Colonic mucosa (tissue), 4 donors: ENCODE measurements at regions not wholly inside any gene's neighbourhood (a gene's known extent, or its start where the extent isn't known, plus 50 kb on each side); places are given as distances from the start of the nearest gene placed in this dataset.

Experiments
- DNase-seq: peaks from one replicate; pipeline ENCODE4 v3.0.0-alpha.2; 2020
- H3K27ac ChIP-seq: fragments of 200-600 bp; one replicate; pipeline ENCODE4 v1.8.0; 2021
- H3K27me3 ChIP-seq: fragments of 200-600 bp; one replicate; pipeline ENCODE4 v1.8.0; 2021
- H3K36me3 ChIP-seq: fragments of 200-600 bp; one replicate; pipeline ENCODE4 v1.8.0; 2021
- H3K4me1 ChIP-seq: fragments of 200-600 bp; one replicate; pipeline ENCODE4 v1.8.0; 2021; ENCODE audit warnings: mild to moderate bottlenecking
- H3K4me3 ChIP-seq: fragments of 200-600 bp; one replicate; pipeline ENCODE4 v1.8.0; 2021
- H3K9ac ChIP-seq, 2 donors: one replicate each; pipeline ENCODE4 v1.7.0; 2013; ENCODE audit warnings: control low read depth in 2 of 2, low read depth in 2 of 2, low read length in 2 of 2
- H3K9me3 ChIP-seq: fragments of 200-600 bp; one replicate; pipeline ENCODE4 v1.8.0; 2021
- CTCF ChIP-seq: fragments of 200-600 bp; IDR thresholded peaks from one replicate; pipeline ENCODE4 v1.8.0; 2022; ENCODE audit warnings: antibody characterized with exemption, mild to moderate bottlenecking
- intact Hi-C: fragments of 100-400 bp; cut with DNase I; formaldehyde crosslinking; loops from one replicate; pipeline ENCODE4 v1.14.1; 2022
- donor health status: healthy.
- donor health status: DM: no; HTN: no; CAD: no.
- donor health status: DM: no; HTN: no; CAD: no.

GRCh38 chr2:150141226-150142001 lies 346.1 kb downstream of the RND3 start:
- Histone ChIP-seq H3K27me3 (no peaks in the 10 kb centered on the region), H3K4me3 (no peak overlapping the region), H3K9ac (no peak overlapping the region), H3K9me3 (no peaks in the 10 kb centered on the region), H3K4me1 (no peaks in the 10 kb centered on the region), H3K27ac (no peak overlapping the region), H3K36me3 (no peaks in the 10 kb centered on the region)
- DNase-seq: no peak
- TF ChIP-seq CTCF: no peak
- intact Hi-C loops: no loop called here

GRCh38 chr2:150140777-150141176 lies 346.7 kb downstream of the RND3 start:
- intact Hi-C loops: no loop called here
- no peak for TF ChIP-seq CTCF
- Histone ChIP-seq H3K4me1 (no peaks in the 10 kb centered on the region), H3K4me3 (no peak overlapping the region), H3K27ac (no peak overlapping the region), H3K36me3 (no peaks in the 10 kb centered on the region), H3K9ac (no peak overlapping the region), H3K9me3 (no peaks in the 10 kb centered on the region), H3K27me3 (no peaks in the 10 kb centered on the region)
- DNase-seq: no peak

GRCh38 chr2:150138587-150138986 lies 348.9 kb downstream of the RND3 start:
- Histone ChIP-seq H3K4me1 (no peaks in the 10 kb centered on the region), H3K27ac (no peak overlapping the region), H3K4me3 (no peak overlapping the region), H3K9me3 (no peaks in the 10 kb centered on the region), H3K36me3 (no peaks in the 10 kb centered on the region), H3K27me3 (no peaks in the 10 kb centered on the region), H3K9ac (no peak overlapping the region)
- intact Hi-C loops: no loop called here
- no peak for TF ChIP-seq CTCF
- no peak for DNase-seq

GRCh38 chr2:150137338-150138069 lies 350.0 kb downstream of the RND3 start:
- Histone ChIP-seq H3K36me3 (no peaks in the 10 kb centered on the region), H3K9me3 (no peaks in the 10 kb centered on the region), H3K4me3 (no peak overlapping the region), H3K27ac (no peak overlapping the region), H3K9ac (no peak overlapping the region), H3K4me1 (no peaks in the 10 kb centered on the region), H3K27me3 (no peaks in the 10 kb centered on the region)
- DNase-seq: no peak
- TF ChIP-seq CTCF: no peak
- intact Hi-C loops: no loop called here

- no peaks in the 10 kb centered on the region for H3K9me3 ChIP-seq
- no peaks in the 10 kb centered on the region for H3K27me3 ChIP-seq
- intact Hi-C loops: no loop called here
- H3K9ac ChIP-seq: no peak overlapping the region
- H3K4me3 ChIP-seq: no peak overlapping the region
- no peaks in the 10 kb centered on the region for H3K36me3 ChIP-seq
- H3K4me1 ChIP-seq: no peaks in the 10 kb centered on the region
- no peak overlapping the region for H3K27ac ChIP-seq
- TF ChIP-seq CTCF: no peak
- DNase-seq: no peak
Measured at GRCh38 chr2:150136893-150137292, 350.6 kb downstream of the RND3 start.
